ENCODE measurements at regions not wholly inside any gene's neighbourhood (a gene's known extent, or its start where the extent isn't known, plus 50 kb on each side); places are given as distances from the start of the nearest gene placed in this dataset.

DNA sequence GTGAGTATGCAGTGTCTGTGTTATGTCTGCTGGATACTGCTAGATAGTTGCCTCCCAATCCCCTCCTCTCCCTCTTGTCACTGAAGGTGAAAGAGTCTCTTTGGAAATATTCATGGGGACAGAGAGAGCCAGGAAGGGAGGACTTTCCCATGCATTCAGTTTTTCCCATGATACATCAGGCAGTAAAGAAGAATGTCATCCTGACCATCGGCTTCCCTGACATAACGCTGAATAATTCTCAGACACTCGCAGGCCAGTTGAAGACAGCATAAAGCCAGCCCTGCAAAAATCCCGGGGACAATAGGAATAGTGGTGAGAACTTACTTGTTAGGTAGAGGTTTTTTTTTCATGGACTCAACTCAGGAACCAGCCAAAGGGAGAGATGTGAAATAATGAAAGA, 58.1 kb downstream of the KLF4 start:
- no peak for DNase-seq (ENCODE audit: low read depth in 2 of 2)

- no peak for DNase-seq (ENCODE audit: low read depth in 2 of 2)
Measured at GRCh38 chr9:107430071-107430470, 59.5 kb downstream of the KLF4 start.

DNA sequence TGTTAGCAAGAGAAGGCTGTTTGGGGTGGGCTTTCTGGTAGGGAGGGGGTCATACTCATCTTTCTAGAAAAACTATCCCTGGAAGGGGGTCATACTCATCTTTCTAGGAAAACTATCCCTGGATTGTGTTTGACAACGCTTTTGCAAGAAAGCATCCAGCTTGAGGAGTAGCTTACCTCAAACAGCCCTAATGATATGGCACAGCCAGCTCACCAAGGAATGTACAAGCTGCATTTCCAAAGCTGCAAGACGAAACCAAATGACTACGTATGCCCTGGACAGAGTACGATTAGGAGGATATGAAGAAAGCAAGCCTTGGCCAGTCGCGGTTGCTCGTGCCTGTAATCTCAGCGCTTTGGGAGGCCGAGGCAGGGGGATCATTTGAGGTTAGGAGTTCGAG, 63.4 kb downstream of the KLF4 start:
- DNase-seq (ENCODE audit: low read depth in 2 of 2), result no peak

- DNase-seq (ENCODE audit: low read depth in 2 of 2), result peak; percentile 30 to 36
Measured at GRCh38 chr9:107425101-107426025, 64.2 kb downstream of the KLF4 start.

- no peak for DNase-seq (ENCODE audit: low read depth in 2 of 2)
Measured at GRCh38 chr9:107423540-107423939, 66.0 kb downstream of the KLF4 start.

DNA sequence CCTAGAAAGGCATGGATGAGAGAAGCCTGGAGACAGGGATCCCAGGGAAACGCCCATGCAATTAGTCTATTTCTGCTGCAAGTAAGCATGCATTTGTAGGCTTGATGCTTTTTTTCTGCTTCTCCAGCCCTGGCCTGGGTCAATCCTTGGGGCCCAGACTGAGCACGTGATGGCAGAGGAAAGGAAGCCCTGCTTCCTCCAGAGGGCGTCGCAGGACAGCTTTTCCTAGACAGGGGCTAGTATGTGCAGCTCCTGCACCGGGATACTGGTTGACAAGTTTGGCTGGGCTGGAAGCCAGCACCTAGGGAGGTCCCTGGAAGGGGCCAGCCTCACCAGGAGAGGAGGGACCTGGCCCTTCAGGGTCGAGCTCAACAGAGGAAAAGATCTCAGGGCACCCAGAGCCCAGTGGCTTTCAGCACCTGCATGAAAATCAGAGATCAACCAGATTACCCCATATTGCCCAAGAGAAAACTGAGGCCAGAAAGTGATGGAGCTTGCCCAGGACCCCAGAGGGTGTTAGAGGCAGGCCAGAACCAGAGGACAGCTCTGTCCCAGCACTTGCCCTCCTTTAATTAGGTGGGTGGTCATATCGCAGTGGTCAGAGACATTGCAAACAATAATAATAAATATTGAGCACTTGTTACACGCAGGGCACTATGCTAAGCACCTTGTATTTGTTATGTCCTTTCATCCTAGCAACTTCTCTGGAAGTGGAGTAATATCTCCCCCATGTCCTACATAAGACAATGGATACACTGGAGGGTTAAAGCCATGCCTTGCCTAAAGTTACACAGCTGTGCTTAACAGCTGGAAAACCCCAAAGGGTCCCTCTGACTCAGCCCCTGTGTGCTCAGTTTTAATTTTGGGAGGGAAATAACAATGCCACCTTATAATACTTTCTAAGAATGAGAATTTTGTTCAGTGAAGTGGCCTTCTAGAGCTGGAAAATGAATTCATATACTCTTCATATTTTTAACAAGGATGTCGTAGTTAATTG, 67.1 kb downstream of the KLF4 start:
- peak; percentile 25 to 29 for DNase-seq (ENCODE audit: low read depth in 2 of 2)

DNA sequence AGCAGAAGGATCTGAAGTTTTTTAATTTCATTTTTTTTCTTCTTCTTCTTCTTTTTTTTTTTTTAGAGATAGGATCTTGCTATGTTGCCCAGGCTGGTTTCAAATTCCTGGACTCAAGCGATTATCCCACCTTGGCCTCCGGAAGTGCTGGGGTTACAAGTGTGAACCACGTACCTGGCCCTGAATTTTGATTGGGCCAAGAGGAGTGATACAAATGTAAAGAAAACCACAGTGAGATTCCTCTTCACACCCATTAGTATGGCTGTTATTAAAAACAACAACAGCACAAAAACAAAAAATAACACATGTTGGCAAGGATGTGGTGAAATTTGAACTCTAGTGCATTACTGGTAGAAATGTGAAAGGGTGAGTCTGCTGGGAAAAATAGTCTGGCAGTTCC, 79.1 kb downstream of the KLF4 start:
- DNase-seq (ENCODE audit: low read depth in 2 of 2), result no peak

GRCh38 chr9:107409581-107410389, 79.8 kb downstream of the KLF4 start:
- DNase-seq (ENCODE audit: low read depth in 2 of 2), result no peak

DNA sequence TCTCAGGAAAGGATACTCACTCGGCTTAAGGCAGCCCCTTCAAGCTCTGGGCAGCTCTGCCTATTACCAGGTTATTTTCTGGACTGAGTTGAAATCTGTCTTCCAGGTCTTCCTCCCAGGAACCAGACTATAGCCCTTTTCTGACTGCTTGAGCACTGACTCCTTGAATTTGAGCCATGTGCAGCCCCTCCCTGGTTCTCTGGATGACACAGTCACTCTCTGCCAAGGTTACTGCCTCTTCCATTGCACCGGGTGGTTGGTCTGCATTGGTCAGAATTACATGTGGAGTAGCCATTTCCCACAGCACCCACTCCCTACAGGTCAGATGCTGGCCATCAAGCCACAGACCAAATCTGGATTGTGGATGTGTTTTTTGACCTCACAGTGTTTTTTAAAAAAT, 81.9 kb downstream of the KLF4 start:
- no peak for DNase-seq (ENCODE audit: low read depth in 2 of 2)

- no peak for DNase-seq (ENCODE audit: low read depth in 2 of 2)
Measured at GRCh38 chr9:107405511-107405910, 84.1 kb downstream of the KLF4 start.

- no peak for DNase-seq (ENCODE audit: low read depth in 2 of 2)
Measured at GRCh38 chr9:107404736-107405135, 84.8 kb downstream of the KLF4 start.

DNA sequence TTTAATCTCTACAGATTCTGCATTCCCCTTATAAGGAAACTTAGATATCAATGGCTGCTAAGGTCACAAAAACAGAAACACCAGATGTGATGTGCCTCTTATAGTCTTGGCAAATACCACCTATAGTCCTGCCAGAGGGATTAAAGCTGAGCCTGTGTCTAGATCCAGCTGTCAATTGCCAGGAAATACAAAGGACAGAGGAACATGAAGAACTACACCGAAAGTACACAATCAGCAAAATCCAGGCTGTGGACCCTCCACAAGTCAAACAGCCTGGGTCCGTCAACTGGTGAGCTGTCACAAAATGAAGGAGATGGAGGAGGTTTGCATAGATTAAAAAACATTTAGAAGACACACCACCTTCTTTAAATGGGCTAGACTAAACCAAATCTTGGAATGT, 85.4 kb downstream of the KLF4 start:
- no peak for DNase-seq (ENCODE audit: low read depth in 2 of 2)

GRCh38 chr9:107397076-107398044, 92.2 kb downstream of the KLF4 start:
- DNase-seq (ENCODE audit: low read depth in 2 of 2), result no peak

GRCh38 chr9:107394264-107394663, 95.3 kb downstream of the KLF4 start:
- no peak for DNase-seq (ENCODE audit: low read depth in 2 of 2)

DNA sequence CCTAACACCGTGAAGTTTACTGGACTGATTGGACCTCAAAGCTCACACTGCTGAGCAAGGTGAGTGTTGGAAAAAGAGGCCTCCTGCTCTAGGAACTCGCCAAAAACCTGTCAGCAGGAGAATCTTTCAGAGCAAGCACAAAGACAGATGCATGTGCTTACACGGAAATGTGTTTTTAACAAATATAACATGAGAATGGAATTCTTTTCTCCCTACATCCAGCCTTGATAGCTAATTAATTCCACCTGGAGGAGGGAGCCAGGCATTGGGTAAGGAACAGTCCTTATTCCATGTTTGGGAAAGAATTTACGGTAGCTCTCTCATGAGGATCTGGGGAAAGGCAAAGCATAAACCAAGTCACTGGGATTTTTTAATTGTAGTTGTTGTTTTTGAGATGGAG, 98.8 kb downstream of the KLF4 start:
- peak; percentile 92 to 94 for DNase-seq (ENCODE audit: low read depth in 2 of 2)

DNA sequence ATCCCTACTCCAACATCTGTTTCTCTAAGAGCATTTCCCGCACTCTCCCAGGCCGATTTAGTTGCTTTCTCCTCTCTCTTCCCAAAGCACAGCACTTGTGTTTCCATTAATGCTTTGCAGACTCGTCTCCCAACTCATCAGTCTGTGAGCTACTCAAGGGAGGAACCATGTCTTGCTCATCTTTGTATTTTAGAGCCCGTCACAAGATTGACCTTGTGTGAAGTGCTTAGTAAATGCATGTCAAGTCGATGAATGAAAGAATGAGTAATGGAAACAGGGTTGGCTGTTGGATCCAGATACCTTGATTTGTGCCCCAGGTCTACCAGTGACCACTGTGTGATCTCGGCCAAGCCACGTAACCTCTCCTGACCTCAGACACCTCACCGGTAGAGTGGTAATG, 99.3 kb downstream of the KLF4 start:
- DNase-seq (ENCODE audit: low read depth in 2 of 2), result no peak

GRCh38 chr9:107389617-107390071, 99.9 kb downstream of the KLF4 start:
- DNase-seq (ENCODE audit: low read depth in 2 of 2), result peak; percentile 69 to 72

DNA sequence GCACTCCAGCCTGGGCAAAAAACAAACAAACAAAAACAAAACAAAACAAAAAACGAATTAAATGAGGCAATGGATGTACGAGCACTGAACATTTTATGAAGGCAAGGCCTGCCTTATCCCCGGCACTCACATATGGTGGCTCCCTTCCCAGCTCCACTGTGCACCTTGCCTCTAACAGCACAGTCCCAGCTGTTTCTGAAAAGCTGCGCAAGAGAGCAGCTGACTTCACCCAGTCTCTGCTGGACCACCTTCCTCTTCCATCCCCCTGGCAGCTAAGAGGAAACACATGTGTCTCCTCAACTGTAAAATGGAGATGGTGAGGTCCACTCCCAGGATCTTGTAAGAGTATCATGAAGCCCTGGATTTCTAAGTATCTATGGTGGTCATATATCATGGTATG, 100.7 kb downstream of the KLF4 start:
- no peak for DNase-seq (ENCODE audit: low read depth in 2 of 2)

DNA sequence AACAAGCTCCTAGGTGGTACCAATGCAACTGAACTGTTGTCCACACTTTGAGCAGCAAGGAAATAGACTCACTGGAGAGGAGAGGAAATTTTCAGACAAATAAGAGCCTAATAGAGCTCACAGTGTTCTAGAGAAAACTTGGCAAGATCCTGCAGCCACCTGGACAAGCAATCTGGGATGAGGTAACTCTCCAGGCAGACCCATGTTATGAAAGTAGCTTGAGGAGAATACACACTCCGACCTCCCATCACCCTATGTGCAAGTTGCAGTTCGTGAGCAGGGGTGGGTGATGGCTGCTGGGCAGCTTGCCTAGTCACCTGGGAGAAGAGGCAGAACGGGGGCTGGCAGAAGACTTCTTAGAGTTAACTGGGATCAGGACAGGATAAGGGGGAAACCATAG, 102.2 kb downstream of the KLF4 start:
- no peak for DNase-seq (ENCODE audit: low read depth in 2 of 2)

GRCh38 chr9:107386396-107386795, 103.2 kb downstream of the KLF4 start:
- no peak for DNase-seq (ENCODE audit: low read depth in 2 of 2)

All from fibroblast of skin of left biceps (primary cell).